ENCODE measurements at regions not wholly inside any gene's neighbourhood (a gene's known extent, or its start where the extent isn't known, plus 50 kb on each side); places are given as distances from the start of the nearest gene placed in this dataset.

DNA sequence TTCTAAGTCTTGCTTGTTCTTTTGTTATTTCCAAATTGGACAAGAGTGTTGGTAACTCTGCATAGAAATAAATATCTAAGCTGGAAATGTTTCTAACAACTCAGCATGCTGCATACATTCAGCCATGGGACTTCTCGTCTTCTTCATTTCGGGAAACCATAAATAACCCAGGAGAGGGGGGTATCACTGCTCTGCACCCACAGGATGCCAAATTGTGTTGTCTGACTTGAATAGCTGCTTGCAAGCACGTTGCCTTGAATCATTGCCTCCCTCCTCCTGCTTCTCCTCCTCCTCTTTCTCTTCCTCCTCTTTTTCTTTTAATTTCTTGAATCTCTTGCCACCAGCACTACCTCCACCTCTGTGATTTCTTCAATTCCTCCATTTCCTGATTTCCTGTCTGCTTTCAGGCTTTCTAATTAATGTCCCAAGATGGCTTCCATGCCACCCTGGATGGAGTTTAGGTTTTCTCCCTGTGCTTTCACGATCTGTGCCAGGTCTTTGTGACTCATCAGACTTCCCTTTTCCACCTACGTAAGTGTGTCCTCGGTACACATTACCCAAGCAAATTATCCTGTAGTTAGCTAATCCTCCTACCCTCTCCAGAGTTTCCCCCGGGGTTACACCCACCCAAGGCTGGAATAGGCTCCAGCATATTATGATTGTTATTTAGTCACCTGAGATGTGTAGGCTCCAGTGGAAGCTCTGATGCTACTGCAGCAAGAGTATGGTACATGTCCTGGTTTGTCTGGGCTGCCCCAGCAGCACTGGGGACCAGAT is 122.6 kb upstream of the VCX3B start:
- Histone ChIP-seq H3K9ac (ENCODE audit: control insufficient read depth, extremely low read depth, insufficient read depth, low read length) (no peak overlapping the region), H3K4me1 (ENCODE audit: control insufficient read depth, extremely low read depth, insufficient read depth, low read length) (peaks cover 27% of the 10 kb centered on the region), H3K4me3 (ENCODE audit: control insufficient read depth in 2 of 3, extremely low read depth in 1 of 3, insufficient read depth in 2 of 3, low read depth in 1 of 3, low read length in 3 of 3) (no peak overlapping the region), H3K4me2 (ENCODE audit: control insufficient read depth, extremely low read depth, insufficient read depth, low read depth, low read length) (no peak overlapping the region), H3K9me3 (ENCODE audit: control insufficient read depth, low read depth, low read length) (no peaks in the 10 kb centered on the region), H3K9me1 (ENCODE audit: control insufficient read depth, extremely low read depth, insufficient read depth, low read length) (no peaks in the 10 kb centered on the region), H3K27ac (ENCODE audit: control insufficient read depth, insufficient read depth, low read length) (peak overlapping the region; percentile 51), H3K36me3 (ENCODE audit: control insufficient read depth in 2 of 2, extremely low read depth in 1 of 2, insufficient read depth in 2 of 2, low read length in 2 of 2) (no peaks in the 10 kb centered on the region), H2AFZ (ENCODE audit: control insufficient read depth, low read length) (peak overlapping the region; percentile 71), H4K20me1 (ENCODE audit: control insufficient read depth, extremely low read depth, insufficient read depth, low read length) (no peaks in the 10 kb centered on the region), H3K79me2 (ENCODE audit: control insufficient read depth, insufficient read depth, low read length) (no peaks in the 10 kb centered on the region), H3K27me3 (ENCODE audit: control insufficient read depth, extremely low read depth, insufficient read depth, low read length) (no peaks in the 10 kb centered on the region)
- DNase-seq (ENCODE audit: low read depth, low spot score) (peak; percentile 30), FAIRE-seq (no peak)
- TF ChIP-seq EZH2 (IDR thresholded peaks at IDR 0.05; ENCODE audit: low read length) (no peak), CTCF (optimal IDR thresholded peaks at IDR 0.05 in 1 of 3, IDR thresholded peaks at IDR 0.05 in 1 of 3, conservative IDR thresholded peaks at IDR 0.05 in 1 of 3; ENCODE audit: extremely low read depth in 1 of 3, insufficient read depth in 2 of 3, low read length in 3 of 3) (no peak)
- dilution Hi-C loops (cut with MboI; ENCODE audit: extremely low pct_ligation_motif_present, low sequenced_read_pairs), result no loop called here

- peaks cover 31% of the 10 kb centered on the region for H3K4me1 ChIP-seq (ENCODE audit: control insufficient read depth, extremely low read depth, insufficient read depth, low read length)
- no peaks in the 10 kb centered on the region for H3K36me3 ChIP-seq (ENCODE audit: control insufficient read depth in 2 of 2, extremely low read depth in 1 of 2, insufficient read depth in 2 of 2, low read length in 2 of 2)
- FAIRE-seq (peak; percentile 41), DNase-seq (ENCODE audit: low read depth, low spot score) (peak; percentile 28)
- H4K20me1 ChIP-seq (ENCODE audit: control insufficient read depth, extremely low read depth, insufficient read depth, low read length), result no peaks in the 10 kb centered on the region
- H3K9ac ChIP-seq (ENCODE audit: control insufficient read depth, extremely low read depth, insufficient read depth, low read length), result peak overlapping the region; percentile 53
- peak overlapping the region; percentile 58 for H3K4me2 ChIP-seq (ENCODE audit: control insufficient read depth, extremely low read depth, insufficient read depth, low read depth, low read length)
- H2AFZ ChIP-seq (ENCODE audit: control insufficient read depth, low read length), result no peak overlapping the region
- no peaks in the 10 kb centered on the region for H3K79me2 ChIP-seq (ENCODE audit: control insufficient read depth, insufficient read depth, low read length)
- TF ChIP-seq CTCF (optimal IDR thresholded peaks at IDR 0.05 in 1 of 3, IDR thresholded peaks at IDR 0.05 in 1 of 3, conservative IDR thresholded peaks at IDR 0.05 in 1 of 3; ENCODE audit: extremely low read depth in 1 of 3, insufficient read depth in 2 of 3, low read length in 3 of 3) (no peak), EZH2 (IDR thresholded peaks at IDR 0.05; ENCODE audit: low read length) (no peak)
- peak overlapping the region; percentile 66 for H3K27ac ChIP-seq (ENCODE audit: control insufficient read depth, insufficient read depth, low read length)
- H3K9me3 ChIP-seq (ENCODE audit: control insufficient read depth, low read depth, low read length), result no peaks in the 10 kb centered on the region
- H3K4me3 ChIP-seq (ENCODE audit: control insufficient read depth in 2 of 3, extremely low read depth in 1 of 3, insufficient read depth in 2 of 3, low read depth in 1 of 3, low read length in 3 of 3), result no peak overlapping the region
- H3K27me3 ChIP-seq (ENCODE audit: control insufficient read depth, extremely low read depth, insufficient read depth, low read length), result no peaks in the 10 kb centered on the region
- dilution Hi-C loops (cut with MboI; ENCODE audit: extremely low pct_ligation_motif_present, low sequenced_read_pairs), result no loop called here
- H3K9me1 ChIP-seq (ENCODE audit: control insufficient read depth, extremely low read depth, insufficient read depth, low read length), result no peaks in the 10 kb centered on the region
Measured at GRCh38 chrX:8345473-8345872, 119.2 kb upstream of the VCX3B start.
